GM18858 (cell line): ENCODE measurements at regions not wholly inside any gene's neighbourhood (a gene's known extent, or its start where the extent isn't known, plus 50 kb on each side); places are given as distances from the start of the nearest gene placed in this dataset.

Experiments used
- ATAC-seq: cut with Tn5 transposase; IDR thresholded peaks from one replicate; pipeline ENCODE4 v1.9.1; 2021; ENCODE audit not compliant: unreplicated experiment

DNA sequence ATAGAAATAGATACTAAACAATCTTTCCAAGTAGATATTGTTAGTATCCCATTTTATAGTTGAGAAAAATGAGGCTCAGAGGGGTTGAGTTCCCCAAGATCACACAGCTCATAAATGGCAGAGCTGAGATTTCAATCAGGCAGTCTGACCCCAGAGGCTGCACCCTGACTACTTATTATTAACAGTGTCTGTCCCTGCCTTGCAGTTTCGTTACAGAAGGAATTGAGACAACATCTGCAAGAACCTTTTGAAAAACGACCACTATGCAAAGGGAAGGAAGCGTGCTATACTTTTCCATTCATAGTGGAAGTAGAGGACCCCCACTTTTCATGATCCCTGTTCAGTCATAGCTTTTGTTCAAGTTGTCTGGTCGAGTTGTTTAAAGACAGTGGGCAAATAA is 53.2 kb upstream of the SEC11C start:
- no peak for ATAC-seq

DNA sequence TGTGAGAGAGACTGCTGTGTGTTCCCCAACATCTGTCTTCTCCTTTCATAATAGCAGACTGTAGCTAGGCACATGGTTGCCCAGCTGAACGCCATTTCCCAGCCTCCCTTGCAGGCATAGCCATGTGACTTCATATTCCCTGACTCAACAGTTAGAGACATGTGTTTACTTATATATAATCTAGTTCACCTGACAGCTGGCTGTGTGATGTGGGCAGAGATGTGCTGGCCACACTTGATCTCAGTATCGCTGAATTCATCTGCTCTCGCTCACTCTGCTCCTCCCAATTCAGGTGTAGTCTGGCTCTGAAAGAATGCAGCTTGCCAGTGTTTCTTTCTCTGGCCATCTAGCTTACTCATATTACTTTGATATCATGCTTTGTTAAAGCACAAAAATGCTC is 52.3 kb upstream of the SEC11C start:
- ATAC-seq = no peak
